ENCODE measurements at regions not wholly inside any gene's neighbourhood (a gene's known extent, or its start where the extent isn't known, plus 50 kb on each side); places are given as distances from the start of the nearest gene placed in this dataset.

DNA sequence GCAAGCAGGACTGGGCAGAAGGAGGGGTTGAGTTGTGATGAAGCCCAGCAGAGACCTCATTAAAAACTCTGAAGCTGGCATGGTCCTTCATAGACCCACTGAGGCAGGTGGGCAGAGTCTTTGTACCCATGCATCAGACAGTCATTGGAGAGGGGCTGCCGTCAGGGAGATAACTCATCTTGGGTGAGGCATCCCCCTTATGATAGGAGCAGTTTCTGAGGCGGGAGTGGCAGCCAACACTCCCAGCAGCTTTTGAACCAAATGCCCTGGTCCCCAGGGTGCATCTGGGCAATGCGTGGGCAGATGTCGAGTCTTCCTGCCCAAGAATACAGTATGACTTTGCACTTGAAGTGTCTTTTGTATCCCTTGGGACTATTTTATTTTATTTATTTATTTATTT is 68.1 kb downstream of the HTR5A start:
- H2AFZ ChIP-seq (ENCODE audit: low read depth) = no peak overlapping the region
- TF ChIP-seq, protein P1, sequence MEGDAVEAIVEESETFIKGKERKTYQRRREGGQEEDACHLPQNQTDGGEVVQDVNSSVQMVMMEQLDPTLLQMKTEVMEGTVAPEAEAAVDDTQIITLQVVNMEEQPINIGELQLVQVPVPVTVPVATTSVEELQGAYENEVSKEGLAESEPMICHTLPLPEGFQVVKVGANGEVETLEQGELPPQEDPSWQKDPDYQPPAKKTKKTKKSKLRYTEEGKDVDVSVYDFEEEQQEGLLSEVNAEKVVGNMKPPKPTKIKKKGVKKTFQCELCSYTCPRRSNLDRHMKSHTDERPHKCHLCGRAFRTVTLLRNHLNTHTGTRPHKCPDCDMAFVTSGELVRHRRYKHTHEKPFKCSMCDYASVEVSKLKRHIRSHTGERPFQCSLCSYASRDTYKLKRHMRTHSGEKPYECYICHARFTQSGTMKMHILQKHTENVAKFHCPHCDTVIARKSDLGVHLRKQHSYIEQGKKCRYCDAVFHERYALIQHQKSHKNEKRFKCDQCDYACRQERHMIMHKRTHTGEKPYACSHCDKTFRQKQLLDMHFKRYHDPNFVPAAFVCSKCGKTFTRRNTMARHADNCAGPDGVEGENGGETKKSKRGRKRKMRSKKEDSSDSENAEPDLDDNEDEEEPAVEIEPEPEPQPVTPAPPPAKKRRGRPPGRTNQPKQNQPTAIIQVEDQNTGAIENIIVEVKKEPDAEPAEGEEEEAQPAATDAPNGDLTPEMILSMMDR (conservative IDR thresholded peaks at IDR 0.05; ENCODE audit: low read depth, low read length) = no peak
- no peaks in the 10 kb centered on the region for H4K20me1 ChIP-seq (ENCODE audit: insufficient read depth)
- no peak overlapping the region for H3K4me2 ChIP-seq
- no peaks in the 10 kb centered on the region for H3K27me3 ChIP-seq (ENCODE audit: insufficient read depth, low read depth)
- no peaks in the 10 kb centered on the region for H3K79me2 ChIP-seq (ENCODE audit: insufficient read depth, low read depth)
- H3K36me3 ChIP-seq (ENCODE audit: insufficient read depth) = no peaks in the 10 kb centered on the region
- H3K9ac ChIP-seq = no peak overlapping the region
- no peak overlapping the region for H3K27ac ChIP-seq
- no peak overlapping the region for H3K4me3 ChIP-seq (IDR thresholded peaks at IDR 0.05; ENCODE audit: insufficient read depth, low read depth, low read length)
- no peaks in the 10 kb centered on the region for H3K4me1 ChIP-seq (ENCODE audit: low read depth, poor library complexity, severe bottlenecking)

DNA sequence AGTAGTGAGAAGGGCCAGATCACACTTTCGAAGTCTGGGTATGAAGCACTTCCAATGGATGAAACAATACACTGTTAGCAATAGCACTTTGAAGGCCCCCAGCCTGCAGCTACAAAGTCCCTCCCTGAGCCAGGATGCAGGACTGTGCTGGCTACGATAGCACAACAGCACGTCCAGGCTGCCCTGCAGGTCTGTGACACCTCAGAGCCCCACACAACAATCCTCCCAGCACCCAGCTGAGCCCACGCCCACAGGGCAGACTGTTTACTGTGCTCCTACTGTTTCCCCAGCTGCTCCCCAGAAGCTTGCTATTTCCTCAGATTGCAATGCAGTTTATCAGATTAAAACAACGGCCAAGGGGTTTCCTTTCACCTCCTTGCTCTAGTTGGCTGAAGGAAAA is 71.4 kb downstream of the HTR5A start:
- H3K27me3 ChIP-seq (ENCODE audit: insufficient read depth, low read depth) = no peaks in the 10 kb centered on the region
- H3K4me3 ChIP-seq (IDR thresholded peaks at IDR 0.05; ENCODE audit: insufficient read depth, low read depth, low read length) = no peak overlapping the region
- H3K4me2 ChIP-seq = no peak overlapping the region
- TF ChIP-seq, protein P1 (conservative IDR thresholded peaks at IDR 0.05; ENCODE audit: low read depth, low read length) = no peak
- no peak overlapping the region for H3K9ac ChIP-seq
- H3K79me2 ChIP-seq (ENCODE audit: insufficient read depth, low read depth) = no peaks in the 10 kb centered on the region
- H3K36me3 ChIP-seq (ENCODE audit: insufficient read depth) = no peaks in the 10 kb centered on the region
- H3K4me1 ChIP-seq (ENCODE audit: low read depth, poor library complexity, severe bottlenecking) = no peaks in the 10 kb centered on the region
- no peaks in the 10 kb centered on the region for H4K20me1 ChIP-seq (ENCODE audit: insufficient read depth)
- H2AFZ ChIP-seq (ENCODE audit: low read depth) = no peak overlapping the region
- H3K27ac ChIP-seq = no peak overlapping the region

DNA sequence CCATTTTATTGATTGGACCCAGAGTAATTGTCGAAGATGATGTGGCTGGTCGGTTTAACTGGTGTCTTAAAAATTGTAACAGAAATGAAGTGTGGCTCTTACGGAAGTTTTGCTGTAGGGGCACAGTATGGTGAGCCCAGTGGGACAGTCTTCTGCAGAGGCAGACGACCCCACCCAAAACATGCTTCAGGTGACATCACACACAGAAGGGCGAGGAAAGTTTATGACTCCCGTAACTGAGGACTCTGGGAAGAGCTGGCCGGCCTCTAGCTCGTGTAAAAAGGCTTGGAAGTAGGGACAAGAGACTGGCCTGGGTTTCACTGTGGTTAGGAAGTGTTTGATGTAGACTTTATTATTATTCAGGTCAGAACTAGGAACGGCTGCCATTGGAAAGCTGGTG is 73.3 kb downstream of the HTR5A start:
- H4K20me1 ChIP-seq (ENCODE audit: insufficient read depth) = no peaks in the 10 kb centered on the region
- H3K27me3 ChIP-seq (ENCODE audit: insufficient read depth, low read depth) = no peaks in the 10 kb centered on the region
- H3K27ac ChIP-seq = no peak overlapping the region
- no peak overlapping the region for H3K4me2 ChIP-seq
- TF ChIP-seq, protein P1 (conservative IDR thresholded peaks at IDR 0.05; ENCODE audit: low read depth, low read length) = no peak
- H3K36me3 ChIP-seq (ENCODE audit: insufficient read depth) = no peaks in the 10 kb centered on the region
- no peak overlapping the region for H3K9ac ChIP-seq
- no peaks in the 10 kb centered on the region for H3K4me1 ChIP-seq (ENCODE audit: low read depth, poor library complexity, severe bottlenecking)
- no peak overlapping the region for H2AFZ ChIP-seq (ENCODE audit: low read depth)
- no peak overlapping the region for H3K4me3 ChIP-seq (IDR thresholded peaks at IDR 0.05; ENCODE audit: insufficient read depth, low read depth, low read length)
- H3K79me2 ChIP-seq (ENCODE audit: insufficient read depth, low read depth) = no peaks in the 10 kb centered on the region

DNA sequence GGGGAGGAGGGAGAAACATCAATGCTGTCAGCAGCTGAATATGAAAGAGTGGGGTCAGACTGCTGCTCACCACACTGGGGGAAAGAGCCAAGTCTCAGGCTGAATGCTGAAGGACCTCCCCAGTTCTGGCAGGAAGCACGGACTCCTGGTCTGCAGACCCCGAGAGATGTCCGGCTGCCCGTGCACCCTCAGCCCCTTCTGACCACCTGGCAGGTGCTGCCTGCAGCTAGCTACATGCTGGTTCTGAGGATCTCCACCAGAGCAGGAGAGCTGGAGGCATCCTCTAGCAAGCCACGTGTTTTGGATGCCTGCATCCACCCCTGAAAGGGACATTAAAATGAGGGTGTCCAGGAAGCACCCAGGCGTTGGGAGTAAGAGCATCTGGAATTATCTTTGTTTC is 74.2 kb downstream of the HTR5A start:
- Histone ChIP-seq H3K27ac (no peak overlapping the region), H3K4me1 (ENCODE audit: low read depth, poor library complexity, severe bottlenecking) (no peaks in the 10 kb centered on the region), H3K4me3 (IDR thresholded peaks at IDR 0.05; ENCODE audit: insufficient read depth, low read depth, low read length) (no peak overlapping the region), H2AFZ (ENCODE audit: low read depth) (no peak overlapping the region), H3K4me2 (no peak overlapping the region), H3K27me3 (ENCODE audit: insufficient read depth, low read depth) (no peaks in the 10 kb centered on the region), H4K20me1 (ENCODE audit: insufficient read depth) (no peaks in the 10 kb centered on the region), H3K36me3 (ENCODE audit: insufficient read depth) (no peaks in the 10 kb centered on the region), H3K9ac (no peak overlapping the region), H3K79me2 (ENCODE audit: insufficient read depth, low read depth) (no peaks in the 10 kb centered on the region)
- TF ChIP-seq, protein P1 (conservative IDR thresholded peaks at IDR 0.05; ENCODE audit: low read depth, low read length) = no peak

All from KMS-11 (cell line).